IgD-negative memory B cell (primary cell): ENCODE measurements at regions not wholly inside any gene's neighbourhood (a gene's known extent, or its start where the extent isn't known, plus 50 kb on each side); places are given as distances from the start of the nearest gene placed in this dataset.

ENCODE experiments used
- H3K27ac Mint-ChIP-seq, 3 donors: one replicate each; pipeline ENCODE4 v1.8.0; 2020 to 2022; ENCODE audit warnings: mild to moderate bottlenecking in 3 of 3, mixed read lengths in 3 of 3, moderate library complexity in 1 of 3
- H3K27me3 Mint-ChIP-seq: one replicate; pipeline ENCODE4 v1.8.0; 2021; ENCODE audit warnings: mixed read lengths
- H3K36me3 Mint-ChIP-seq: one replicate; pipeline ENCODE4 v1.8.0; 2020; ENCODE audit warnings: mild to moderate bottlenecking, mixed read lengths
- H3K4me1 Mint-ChIP-seq, 3 donors: one replicate each; pipeline ENCODE4 v1.8.0; 2020 to 2022; ENCODE audit warnings: mixed read lengths in 3 of 3, mild to moderate bottlenecking in 1 of 3
- H3K4me3 Mint-ChIP-seq, 4 donors: one replicate each; pipeline ENCODE4 v1.8.0; 2020 to 2022; ENCODE audit warnings: mild to moderate bottlenecking in 4 of 4, mixed read lengths in 4 of 4, moderate library complexity in 3 of 4
- H3K9me3 Mint-ChIP-seq, 3 donors: one replicate each; pipeline ENCODE4 v1.8.0; 2020 to 2021; ENCODE audit warnings: mixed read lengths in 3 of 3, mild to moderate bottlenecking in 1 of 3

DNA sequence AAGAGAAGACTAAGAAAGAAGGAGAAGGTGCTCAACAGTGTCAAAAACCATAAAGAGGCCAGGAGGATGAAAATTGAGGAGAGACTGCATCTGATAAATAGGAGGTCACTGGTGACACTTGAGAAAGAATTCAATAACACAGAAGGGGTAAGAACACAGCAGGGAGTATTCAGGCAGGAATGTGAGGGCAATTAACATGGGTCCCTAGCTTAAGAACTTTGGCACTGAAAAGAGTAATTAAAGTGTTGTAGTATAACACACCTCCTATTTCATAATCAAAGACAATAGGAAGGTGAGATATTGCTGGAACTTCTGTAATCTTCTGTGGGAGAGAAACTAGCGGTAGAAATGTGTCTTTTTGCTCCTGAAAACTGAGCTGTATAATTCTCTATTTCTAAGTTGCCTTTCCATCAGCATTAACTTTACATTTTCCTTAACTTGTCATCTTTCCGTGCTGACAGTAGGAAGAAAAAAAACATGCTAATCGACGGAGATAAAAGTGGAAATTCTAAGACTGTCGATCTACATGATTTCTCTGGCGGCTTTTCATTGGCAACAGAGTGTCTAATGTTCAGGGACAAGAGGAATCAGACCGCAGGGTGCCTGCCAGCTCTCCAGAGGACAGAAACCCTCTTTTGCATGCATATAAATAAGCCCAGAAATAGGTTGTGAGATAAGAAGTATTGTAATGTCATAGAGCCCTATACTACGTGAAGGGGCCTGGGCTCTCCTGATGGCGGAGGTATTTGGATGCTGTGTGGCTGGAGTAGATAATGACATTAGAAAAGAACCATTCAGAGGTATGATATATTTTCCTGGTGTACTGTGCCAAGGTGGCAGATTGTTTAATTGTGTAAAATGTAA lies 147.9 kb upstream of the GAP43 start:
- H3K27ac Mint-ChIP-seq = no peak overlapping the region

DNA sequence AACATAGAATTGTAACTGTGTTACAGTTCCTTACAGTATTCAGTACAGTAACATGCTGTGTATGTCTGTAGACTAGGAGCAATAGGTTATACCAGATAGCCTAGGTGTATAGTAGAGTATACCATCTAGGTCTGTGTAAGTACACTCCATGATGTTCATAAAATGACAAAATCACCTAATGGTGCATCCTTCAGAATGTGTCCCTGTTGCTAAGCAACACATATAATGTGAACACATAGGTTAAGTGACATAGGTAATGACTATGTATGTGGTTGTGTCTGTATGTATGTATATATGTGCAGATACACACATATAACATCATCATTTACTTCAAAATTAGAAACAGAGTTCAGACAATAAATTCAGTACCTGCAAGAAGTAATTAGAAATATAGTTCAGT lies 146.8 kb upstream of the GAP43 start:
- peaks cover 0 to 2% (median 0%) of the 10 kb centered on the region in 3 donors for H3K4me1 Mint-ChIP-seq
- H3K9me3 Mint-ChIP-seq = no peaks in the 10 kb centered on the region
- H3K27ac Mint-ChIP-seq = no peak overlapping the region
- no peak overlapping the region for H3K4me3 Mint-ChIP-seq
- H3K27me3 Mint-ChIP-seq = peaks cover 7% of the 10 kb centered on the region
- H3K36me3 Mint-ChIP-seq = peaks cover 2% of the 10 kb centered on the region

More for the DNA sequence above, 147.9 kb upstream of the GAP43 start:
- H3K36me3 Mint-ChIP-seq = no peaks in the 10 kb centered on the region
- peaks cover 0 to 2% (median 0%) of the 10 kb centered on the region in 3 donors for H3K4me1 Mint-ChIP-seq
- no peak overlapping the region for H3K4me3 Mint-ChIP-seq
- peaks cover 5% of the 10 kb centered on the region for H3K27me3 Mint-ChIP-seq
- no peaks in the 10 kb centered on the region for H3K9me3 Mint-ChIP-seq

- no peak overlapping the region for H3K4me3 Mint-ChIP-seq
- peaks cover 2% of the 10 kb centered on the region for H3K27me3 Mint-ChIP-seq
- peaks cover 2% of the 10 kb centered on the region for H3K36me3 Mint-ChIP-seq
- H3K4me1 Mint-ChIP-seq = peaks cover 0 to 2% (median 0%) of the 10 kb centered on the region in 3 donors
- H3K9me3 Mint-ChIP-seq = peaks cover 0 to 6% (median 5%) of the 10 kb centered on the region in 3 donors
- H3K27ac Mint-ChIP-seq = no peak overlapping the region
Observed at GRCh38 chr3:115478359-115478758, 145.0 kb upstream of the GAP43 start.

DNA sequence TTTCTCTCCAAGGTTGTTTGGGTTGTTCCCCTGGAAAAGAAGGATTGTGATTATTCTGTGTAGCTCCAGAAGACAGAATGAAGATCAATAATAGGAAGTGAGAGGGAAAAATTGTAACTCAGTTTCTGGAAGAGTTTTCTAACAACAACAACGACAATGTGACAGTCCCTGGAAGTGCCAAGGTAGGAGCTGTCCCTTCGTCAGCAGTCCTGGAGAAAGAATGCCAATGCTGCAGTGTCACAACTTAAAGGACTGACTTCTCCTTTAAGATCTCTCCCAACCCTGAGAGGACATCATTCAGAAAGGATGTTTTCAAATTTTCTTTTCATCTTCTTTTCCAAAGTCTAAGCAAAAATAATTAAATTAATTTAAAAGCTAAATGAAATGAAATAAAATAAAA lies 136.4 kb upstream of the GAP43 start:
- no peak overlapping the region for H3K27ac Mint-ChIP-seq
- H3K4me3 Mint-ChIP-seq = no peak overlapping the region
- peaks cover 9% of the 10 kb centered on the region for H3K27me3 Mint-ChIP-seq
- no peaks in the 10 kb centered on the region for H3K36me3 Mint-ChIP-seq
- no peaks in the 10 kb centered on the region for H3K4me1 Mint-ChIP-seq
- H3K9me3 Mint-ChIP-seq = peaks cover 0 to 7% (median 5%) of the 10 kb centered on the region in 3 donors

DNA sequence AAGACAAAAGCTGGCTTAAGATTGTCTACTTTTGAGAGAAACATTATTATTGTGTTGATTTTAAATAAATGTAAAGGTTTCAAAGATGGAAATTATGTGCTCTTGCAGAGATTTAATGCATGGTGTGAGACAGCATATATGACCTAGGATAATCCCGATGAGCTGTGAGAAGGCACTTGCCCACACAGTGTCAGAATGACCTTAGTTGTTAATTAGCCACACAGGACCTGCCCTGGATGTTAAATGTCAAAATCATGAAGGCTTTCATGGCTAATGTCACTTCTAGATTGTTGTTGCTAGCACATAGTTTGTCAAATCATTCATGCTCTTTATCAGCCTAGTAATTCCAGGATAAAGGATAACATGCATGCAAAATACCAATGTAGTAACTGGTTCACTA lies 135.3 kb upstream of the GAP43 start:
- peaks cover 10% of the 10 kb centered on the region for H3K27me3 Mint-ChIP-seq
- H3K9me3 Mint-ChIP-seq = peaks cover 0 to 5% (median 2%) of the 10 kb centered on the region in 3 donors
- no peaks in the 10 kb centered on the region for H3K36me3 Mint-ChIP-seq

GRCh38 chr3:115488409-115488808 lies 134.9 kb upstream of the GAP43 start:
- no peaks in the 10 kb centered on the region for H3K4me1 Mint-ChIP-seq
- peaks cover 10% of the 10 kb centered on the region for H3K27me3 Mint-ChIP-seq
- H3K27ac Mint-ChIP-seq = no peak overlapping the region
- no peaks in the 10 kb centered on the region for H3K36me3 Mint-ChIP-seq
- H3K4me3 Mint-ChIP-seq = no peak overlapping the region
- H3K9me3 Mint-ChIP-seq = peaks cover 0 to 2% (median 0%) of the 10 kb centered on the region in 3 donors

More for the DNA sequence above, 135.3 kb upstream of the GAP43 start:
- H3K4me3 Mint-ChIP-seq = no peak overlapping the region
- H3K4me1 Mint-ChIP-seq = no peaks in the 10 kb centered on the region
- H3K27ac Mint-ChIP-seq = no peak overlapping the region

GRCh38 chr3:115494826-115495225 lies 128.5 kb upstream of the GAP43 start:
- H3K27me3 Mint-ChIP-seq = peaks cover 10% of the 10 kb centered on the region
- peaks cover 0 to 4% (median 0%) of the 10 kb centered on the region in 3 donors for H3K9me3 Mint-ChIP-seq
- no peaks in the 10 kb centered on the region for H3K36me3 Mint-ChIP-seq
- no peaks in the 10 kb centered on the region for H3K4me1 Mint-ChIP-seq
- no peak overlapping the region for H3K27ac Mint-ChIP-seq
- no peak overlapping the region for H3K4me3 Mint-ChIP-seq

DNA sequence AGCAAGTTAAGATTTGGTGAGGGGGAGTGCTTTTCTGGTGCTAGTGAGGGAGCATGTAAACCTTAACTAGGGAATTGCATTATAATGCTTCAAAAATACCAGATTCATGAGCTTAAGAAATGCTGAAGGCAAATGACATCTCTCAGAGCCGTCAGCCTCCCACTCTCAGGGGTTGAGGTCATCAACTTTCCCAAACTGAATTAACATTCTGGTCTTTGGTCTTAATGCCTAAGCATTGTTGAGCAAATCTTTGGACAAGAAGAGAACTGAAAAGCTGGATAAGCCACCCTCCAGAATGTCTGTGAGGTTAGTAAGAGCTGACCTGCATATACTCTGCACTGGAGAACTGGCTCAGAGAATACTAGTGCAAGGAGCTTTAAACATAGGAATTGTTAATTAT lies 124.9 kb upstream of the GAP43 start:
- Mint-ChIP-seq H3K36me3 (no peaks in the 10 kb centered on the region), H3K27me3 (peaks cover 3% of the 10 kb centered on the region), H3K4me3 (no peak overlapping the region), H3K27ac (no peak overlapping the region), H3K4me1 (no peaks in the 10 kb centered on the region), H3K9me3 (peaks cover 0 to 4% (median 0%) of the 10 kb centered on the region in 3 donors)

DNA sequence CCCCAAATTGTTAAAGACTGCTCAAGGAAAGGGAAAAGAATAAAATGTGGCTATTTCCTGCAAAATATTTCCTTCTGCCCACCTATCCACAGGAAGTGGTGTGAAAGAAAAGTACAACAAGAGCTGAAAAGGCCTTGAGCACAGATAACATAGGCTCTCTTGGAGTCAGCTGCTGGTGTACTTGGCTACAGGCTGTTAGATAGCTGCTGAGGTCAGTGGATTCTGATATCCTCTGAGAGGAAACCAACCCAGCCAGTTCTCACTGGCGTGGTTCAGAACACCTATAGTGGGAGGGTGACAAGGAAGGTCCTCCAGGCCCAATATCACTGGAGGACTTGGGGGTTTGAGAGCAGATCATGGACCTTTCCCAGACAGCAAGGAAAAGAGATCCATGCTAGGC lies 124.4 kb upstream of the GAP43 start:
- H3K4me3 Mint-ChIP-seq = no peak overlapping the region
- H3K9me3 Mint-ChIP-seq = peaks cover 0 to 4% (median 0%) of the 10 kb centered on the region in 3 donors
- no peaks in the 10 kb centered on the region for H3K36me3 Mint-ChIP-seq
- H3K27ac Mint-ChIP-seq = no peak overlapping the region
- peaks cover 3% of the 10 kb centered on the region for H3K27me3 Mint-ChIP-seq
- H3K4me1 Mint-ChIP-seq = no peaks in the 10 kb centered on the region

DNA sequence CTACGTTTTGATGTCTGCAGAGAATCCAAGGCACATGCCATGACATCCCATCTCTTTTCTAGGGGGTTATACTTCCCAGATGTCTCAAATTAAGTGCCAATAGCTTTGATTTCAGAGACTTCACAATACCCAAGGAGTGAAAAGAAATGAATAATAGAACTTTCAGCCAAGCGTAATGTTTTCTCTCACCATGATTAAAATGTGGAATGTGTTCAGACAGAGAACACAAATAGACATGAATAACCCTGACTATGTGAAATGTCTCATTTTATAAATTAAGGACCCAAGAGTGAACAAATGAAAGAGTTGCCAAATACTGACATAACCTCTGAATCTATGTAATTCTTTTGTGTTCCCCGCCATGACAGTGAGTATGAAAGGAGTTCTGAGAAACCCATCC lies 123.6 kb upstream of the GAP43 start:
- H3K4me1 Mint-ChIP-seq = no peaks in the 10 kb centered on the region
- no peak overlapping the region for H3K4me3 Mint-ChIP-seq
- H3K27me3 Mint-ChIP-seq = peaks cover 3% of the 10 kb centered on the region
- peaks cover 0 to 3% (median 0%) of the 10 kb centered on the region in 3 donors for H3K9me3 Mint-ChIP-seq
- H3K27ac Mint-ChIP-seq = no peak overlapping the region
- no peaks in the 10 kb centered on the region for H3K36me3 Mint-ChIP-seq

GRCh38 chr3:115500795-115501194 lies 122.5 kb upstream of the GAP43 start:
- no peaks in the 10 kb centered on the region for H3K36me3 Mint-ChIP-seq
- H3K4me1 Mint-ChIP-seq = no peaks in the 10 kb centered on the region
- H3K27me3 Mint-ChIP-seq = no peaks in the 10 kb centered on the region
- peaks cover 0 to 6% (median 6%) of the 10 kb centered on the region in 3 donors for H3K9me3 Mint-ChIP-seq
- no peak overlapping the region for H3K4me3 Mint-ChIP-seq
- no peak overlapping the region for H3K27ac Mint-ChIP-seq

DNA sequence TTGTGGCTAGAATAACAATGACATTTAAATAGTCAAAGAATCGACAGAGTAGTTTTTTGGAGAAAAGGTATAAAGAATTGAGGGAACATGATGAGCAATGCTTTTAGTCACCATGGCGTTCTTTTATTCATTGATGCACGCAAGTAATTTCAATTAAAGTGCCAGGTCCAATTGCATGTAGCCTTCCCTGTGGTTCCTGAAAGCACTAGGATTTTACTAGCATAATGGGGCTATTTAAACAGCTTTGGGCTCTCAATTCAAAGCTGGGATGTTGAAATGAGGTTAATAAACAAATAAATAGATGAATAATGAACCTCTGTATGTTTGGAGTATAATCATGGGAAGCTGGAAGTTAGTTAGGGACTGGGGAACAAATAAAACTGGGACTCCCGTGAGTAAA lies 121.2 kb upstream of the GAP43 start:
- H3K4me3 Mint-ChIP-seq = no peak overlapping the region
- H3K27me3 Mint-ChIP-seq = no peaks in the 10 kb centered on the region
- H3K27ac Mint-ChIP-seq = no peak overlapping the region
- peaks cover 0 to 11% (median 6%) of the 10 kb centered on the region in 3 donors for H3K9me3 Mint-ChIP-seq
- no peaks in the 10 kb centered on the region for H3K4me1 Mint-ChIP-seq
- H3K36me3 Mint-ChIP-seq = no peaks in the 10 kb centered on the region

DNA sequence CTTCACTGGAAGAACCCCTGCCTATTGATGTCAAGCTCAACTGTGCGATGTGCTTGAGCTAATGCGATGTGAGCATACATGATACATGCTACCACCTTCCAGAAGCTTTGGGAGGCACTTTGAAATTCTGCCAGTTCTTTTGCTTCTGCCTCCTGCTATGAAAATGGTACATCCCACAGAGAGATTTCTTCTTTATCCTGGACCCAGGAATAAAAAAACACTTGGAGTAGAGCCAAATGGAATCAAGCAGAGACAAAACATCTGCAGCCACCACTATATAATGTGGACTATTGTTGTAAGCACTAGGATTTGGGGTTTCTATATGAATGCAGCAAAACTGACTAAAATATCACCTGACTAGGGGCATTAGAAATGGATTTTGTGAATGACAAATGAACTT lies 119.9 kb upstream of the GAP43 start:
- Mint-ChIP-seq H3K27ac (no peak overlapping the region), H3K4me1 (no peaks in the 10 kb centered on the region), H3K27me3 (no peaks in the 10 kb centered on the region)

DNA sequence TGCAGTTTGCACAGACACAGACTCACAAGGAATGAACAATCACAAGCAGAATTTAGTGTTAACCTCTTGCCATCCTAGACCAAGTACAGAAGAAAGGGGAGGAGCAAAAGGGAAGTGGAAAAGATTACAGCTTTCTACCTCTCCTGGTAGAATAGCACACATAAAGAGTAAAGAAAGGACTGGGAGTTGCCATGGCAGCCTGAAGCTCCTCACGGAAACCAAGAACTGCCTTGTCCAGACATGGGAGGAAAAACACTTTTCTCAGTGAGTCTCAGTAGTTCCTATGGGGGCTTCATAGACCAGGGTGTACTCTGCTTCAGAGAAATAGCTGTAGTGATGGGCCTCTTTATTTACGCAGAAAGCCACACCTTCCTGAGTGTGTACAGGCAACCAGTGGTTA lies 114.7 kb upstream of the GAP43 start:
- peaks cover 2% of the 10 kb centered on the region for H3K27me3 Mint-ChIP-seq
- H3K36me3 Mint-ChIP-seq = no peaks in the 10 kb centered on the region
- H3K4me3 Mint-ChIP-seq = no peak overlapping the region
- peaks cover 0 to 11% (median 6%) of the 10 kb centered on the region in 3 donors for H3K9me3 Mint-ChIP-seq
- no peak overlapping the region for H3K27ac Mint-ChIP-seq
- H3K4me1 Mint-ChIP-seq = peaks cover 10 to 21% (median 13%) of the 10 kb centered on the region in 3 donors

More for the DNA sequence above, 119.9 kb upstream of the GAP43 start:
- no peaks in the 10 kb centered on the region for H3K36me3 Mint-ChIP-seq
- peaks cover 0 to 11% (median 6%) of the 10 kb centered on the region in 3 donors for H3K9me3 Mint-ChIP-seq
- no peak overlapping the region for H3K4me3 Mint-ChIP-seq

- peaks cover 5% of the 10 kb centered on the region for H3K27me3 Mint-ChIP-seq
- H3K4me3 Mint-ChIP-seq = peak overlapping the region; percentile 79 to 95 (median 90)
- peak overlapping the region in 2 of 3 donors; percentile 7 to 69 for H3K27ac Mint-ChIP-seq
- H3K36me3 Mint-ChIP-seq = no peaks in the 10 kb centered on the region
- H3K9me3 Mint-ChIP-seq = no peaks in the 10 kb centered on the region
- H3K4me1 Mint-ChIP-seq = peaks cover 12 to 24% (median 15%) of the 10 kb centered on the region in 3 donors
Observed at GRCh38 chr3:115512565-115513415, 110.5 kb upstream of the GAP43 start.
